Erythroblast (primary cell): ENCODE measurements at regions not wholly inside any gene's neighbourhood (a gene's known extent, or its start where the extent isn't known, plus 50 kb on each side); places are given as distances from the start of the nearest gene placed in this dataset.

Experiments
- DNase-seq, 2 experiments: peaks; one replicate each; lab custom pipeline; 2025; lab: John Stamatoyannopoulos, UW
- GATA1 ChIP-seq: IDR thresholded peaks from 2 replicates; pipeline ENCODE4 v1.6.1; 2011; ENCODE audit warnings: low read depth, mild to moderate bottlenecking, control low read depth, low read length, moderate library complexity
- POLR2A ChIP-seq: IDR thresholded peaks from 2 replicates; pipeline ENCODE4 v1.6.1; 2011; ENCODE audit warnings: mild to moderate bottlenecking, low read length

DNA sequence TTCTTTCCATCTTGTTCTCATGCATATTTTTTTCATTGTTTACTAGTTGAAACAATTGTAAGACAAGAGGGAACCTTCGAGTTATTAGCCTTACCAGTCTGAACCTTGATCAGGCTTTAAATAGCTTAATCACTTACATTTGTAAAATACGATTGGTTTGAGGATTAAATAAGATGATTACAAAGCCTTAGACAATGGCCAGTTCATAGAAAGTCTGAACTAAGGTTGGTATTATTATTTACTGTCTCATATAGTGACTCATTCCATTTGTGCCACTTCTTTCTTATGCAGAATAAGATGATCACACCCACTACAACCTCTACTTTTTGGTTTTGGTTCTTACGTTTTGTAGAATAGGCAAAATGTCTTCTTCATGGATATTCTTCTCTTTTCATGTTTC, 94.1 kb downstream of the RPE65 start:
- DNase-seq, result no peak
- TF ChIP-seq POLR2A (no peak), GATA1 (no peak)

DNA sequence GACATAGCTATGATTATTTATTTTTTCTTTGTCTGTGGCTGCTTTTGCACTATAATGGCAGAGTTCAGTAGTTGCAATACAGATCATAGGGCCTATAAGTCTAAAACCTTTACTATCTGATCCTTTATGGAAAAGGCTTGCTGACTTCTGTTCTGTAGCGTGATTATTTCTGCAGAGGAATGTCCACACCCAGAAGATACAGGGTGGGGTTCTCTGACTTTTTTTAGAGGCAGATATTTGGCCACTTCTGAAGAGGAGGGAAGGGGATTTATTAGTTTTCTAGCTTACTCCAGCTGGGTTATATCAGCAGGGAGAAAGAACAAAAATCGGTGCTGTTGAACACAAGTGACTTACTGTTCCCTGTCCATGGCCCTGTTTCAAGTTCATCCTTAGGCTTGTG, 97.6 kb downstream of the RPE65 start:
- DNase-seq, result no peak
- TF ChIP-seq GATA1 (no peak), POLR2A (no peak)

DNA sequence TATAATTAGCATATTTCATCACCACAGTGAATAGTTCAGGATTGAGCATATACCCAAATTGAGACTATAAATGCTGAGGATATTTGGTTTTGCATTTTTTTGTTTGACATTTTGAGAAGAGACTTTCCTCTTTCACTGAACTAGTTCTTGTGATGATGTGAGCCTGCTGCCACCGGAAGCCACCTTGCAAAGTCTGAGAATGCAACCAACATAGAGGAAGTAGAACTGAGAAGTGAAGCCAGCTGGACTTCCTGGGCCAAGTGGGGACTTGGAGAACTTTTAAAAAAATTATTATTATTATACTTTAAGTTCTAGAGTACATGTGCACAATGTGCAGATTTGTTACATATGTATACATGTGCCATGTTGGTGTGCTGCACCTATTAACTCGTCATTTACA, 102.3 kb downstream of the RPE65 start:
- TF ChIP-seq GATA1 (no peak), POLR2A (no peak)

DNA sequence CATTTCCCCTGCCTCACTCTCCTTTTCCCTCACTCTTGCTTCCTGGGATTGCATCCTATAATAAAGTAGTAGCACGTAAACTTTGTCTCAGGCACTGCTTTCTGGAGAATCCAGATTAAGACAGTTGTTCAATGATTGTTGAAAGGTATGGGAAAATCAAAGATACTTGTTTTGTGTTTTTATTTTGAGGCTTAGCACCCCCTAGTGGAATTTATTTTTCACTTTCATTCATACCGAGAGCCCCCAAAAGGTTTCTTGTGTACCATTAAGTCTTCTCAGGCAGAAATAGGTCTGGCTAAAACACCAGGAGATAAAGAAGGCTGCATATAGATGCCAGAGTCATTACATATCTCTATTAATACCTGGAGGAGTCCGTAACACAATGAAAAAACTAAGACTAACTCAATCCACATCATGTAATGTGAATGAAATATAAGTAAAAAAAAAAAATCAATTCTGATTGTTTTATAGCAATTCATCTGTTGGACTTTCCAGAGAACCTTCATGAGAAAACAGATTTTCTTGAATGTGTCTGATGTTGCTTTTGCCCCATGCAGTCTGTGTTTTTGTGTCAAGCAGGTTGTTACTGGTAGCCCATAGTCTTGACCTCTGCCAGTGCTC, 103.5 kb downstream of the RPE65 start:
- DNase-seq, result peak; percentile 1 to 25
- TF ChIP-seq GATA1, result no peak
- TF ChIP-seq POLR2A, result no peak

More for the DNA sequence above, 102.3 kb downstream of the RPE65 start:
- DNase-seq, result no peak

DNA sequence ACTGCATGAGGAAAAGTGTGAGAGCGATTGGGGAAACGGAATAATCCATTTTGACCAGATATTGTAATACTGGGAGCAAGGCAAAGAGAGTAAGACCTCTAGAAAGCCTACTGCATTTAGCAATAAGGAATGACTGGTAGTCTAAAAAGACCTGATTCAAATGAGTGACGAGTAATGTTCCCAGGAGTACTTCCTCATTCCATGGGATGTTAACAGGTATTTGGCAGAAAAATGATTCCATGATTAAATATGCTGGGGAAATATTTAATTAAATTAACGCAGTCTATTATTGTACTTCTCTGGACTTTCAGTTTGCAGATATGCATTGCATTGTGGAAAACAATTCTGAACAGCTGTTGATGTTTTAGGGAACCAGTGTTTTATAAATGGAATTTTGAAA, 105.5 kb downstream of the RPE65 start:
- no peak for DNase-seq
- no peak for TF ChIP-seq GATA1
- no peak for TF ChIP-seq POLR2A

DNA sequence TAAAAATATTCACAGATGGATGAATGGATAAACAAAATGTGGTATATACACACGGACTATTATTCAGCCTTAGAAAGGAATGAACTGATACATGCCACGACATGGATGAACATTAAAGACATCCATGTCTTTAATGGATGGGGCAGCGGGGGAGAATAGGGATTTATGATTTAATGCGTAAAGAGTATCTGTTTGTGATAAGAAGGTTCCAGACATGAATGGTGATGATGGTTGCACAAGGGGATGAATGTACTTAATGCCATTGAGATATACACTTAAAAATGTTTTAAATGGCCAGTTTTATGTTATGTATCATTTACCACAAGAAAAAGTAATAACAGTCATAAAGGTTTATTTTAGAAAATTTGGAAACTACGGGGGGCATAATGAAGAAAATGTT, 108.6 kb upstream of the WLS start:
- TF ChIP-seq GATA1, result no peak
- no peak for TF ChIP-seq POLR2A
- no peak for DNase-seq

DNA sequence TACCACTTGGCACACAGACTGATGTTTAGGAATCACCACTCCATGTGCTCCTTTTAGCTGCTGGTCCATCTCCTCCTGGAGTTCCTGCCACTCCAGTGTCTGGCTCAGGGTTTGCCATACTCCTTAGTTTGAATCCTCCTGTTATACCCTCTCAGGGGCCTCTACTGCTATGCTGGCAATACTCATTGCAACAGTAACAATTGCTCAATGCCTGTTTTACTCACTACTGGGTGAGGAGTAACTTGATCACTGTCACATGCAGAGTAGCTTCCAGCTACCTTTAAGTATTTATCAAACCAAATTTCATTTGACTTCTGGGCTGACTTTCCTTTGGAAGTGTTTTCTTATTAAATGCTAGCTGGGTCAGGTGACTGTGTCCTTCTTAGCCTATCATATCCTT, 107.2 kb upstream of the WLS start:
- no peak for DNase-seq
- TF ChIP-seq GATA1, result no peak
- TF ChIP-seq POLR2A, result no peak

DNA sequence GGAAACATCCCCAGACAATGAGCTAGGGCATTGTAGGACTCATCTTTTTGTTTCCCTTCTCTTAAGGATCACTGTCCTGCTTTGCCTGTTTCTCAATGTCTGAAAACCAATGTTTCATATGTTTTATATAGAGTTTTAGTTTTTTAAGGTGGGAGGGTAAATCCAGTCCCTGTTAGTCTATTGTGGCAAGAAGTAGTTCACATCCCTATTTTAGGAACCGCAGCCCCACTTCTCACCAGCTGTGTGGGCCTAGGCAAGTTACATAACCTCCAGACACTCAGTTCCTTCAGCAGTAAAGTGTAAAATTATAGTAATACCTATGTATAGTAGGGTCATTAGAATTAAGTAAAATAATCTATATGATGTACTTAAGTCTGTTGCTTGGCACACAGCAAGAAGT, 105.8 kb upstream of the WLS start:
- no peak for DNase-seq
- no peak for TF ChIP-seq POLR2A
- no peak for TF ChIP-seq GATA1

DNA sequence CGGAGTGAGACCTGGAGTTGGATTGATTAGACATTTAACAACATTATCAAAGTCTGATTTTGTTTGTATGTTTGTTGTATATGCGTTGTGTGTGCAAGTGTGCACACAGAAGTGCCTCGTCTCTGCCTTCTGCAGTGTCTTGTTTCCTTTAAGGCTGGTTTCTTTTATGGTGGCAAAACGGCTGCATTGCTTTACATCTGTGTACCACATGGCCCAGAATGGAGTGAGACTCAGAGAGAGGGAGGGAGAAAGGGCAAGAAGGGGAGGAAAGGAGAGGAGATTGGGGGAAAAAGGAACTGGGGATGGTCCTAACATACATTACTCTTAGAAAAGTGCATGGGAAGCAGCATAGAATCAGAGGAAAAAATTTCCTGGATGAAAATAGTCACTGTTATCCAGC, 99.7 kb upstream of the WLS start:
- TF ChIP-seq GATA1, result no peak
- TF ChIP-seq POLR2A, result no peak
- no peak for DNase-seq

DNA sequence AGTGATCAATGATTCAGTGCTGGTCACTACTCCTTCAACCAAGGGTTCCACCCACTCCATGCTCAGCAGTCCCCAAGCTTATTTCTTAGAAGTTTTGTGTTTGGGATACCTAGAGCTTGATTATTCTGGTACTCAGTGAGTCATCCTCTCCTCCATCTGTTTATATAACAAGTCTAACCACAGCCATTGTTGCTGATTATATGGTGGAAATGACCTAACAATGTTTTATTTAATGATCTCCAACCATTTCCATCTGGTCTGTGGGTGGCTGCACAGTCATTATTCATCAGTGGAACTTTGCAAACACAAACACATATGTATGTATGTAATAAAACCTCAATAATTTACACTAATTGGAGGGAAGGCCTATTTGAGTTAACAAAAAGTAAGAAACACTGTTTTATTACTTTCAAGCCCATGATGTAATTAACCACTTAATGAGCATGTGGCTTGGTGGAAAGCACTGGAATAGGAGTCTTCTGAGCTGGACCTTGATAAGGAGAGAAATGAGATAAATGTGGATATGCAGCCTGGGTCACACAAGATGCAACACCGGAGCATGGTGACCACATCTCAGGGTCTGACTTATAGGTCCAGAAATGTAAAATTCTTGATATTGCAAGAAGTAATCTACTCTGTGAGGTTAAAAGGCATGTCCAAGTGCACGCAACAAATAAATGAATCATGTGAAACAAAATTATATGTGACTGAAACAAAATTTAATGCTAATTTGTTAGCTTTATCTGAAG, 99.0 kb upstream of the WLS start:
- DNase-seq, result no peak
- TF ChIP-seq GATA1 (no peak), POLR2A (no peak)

DNA sequence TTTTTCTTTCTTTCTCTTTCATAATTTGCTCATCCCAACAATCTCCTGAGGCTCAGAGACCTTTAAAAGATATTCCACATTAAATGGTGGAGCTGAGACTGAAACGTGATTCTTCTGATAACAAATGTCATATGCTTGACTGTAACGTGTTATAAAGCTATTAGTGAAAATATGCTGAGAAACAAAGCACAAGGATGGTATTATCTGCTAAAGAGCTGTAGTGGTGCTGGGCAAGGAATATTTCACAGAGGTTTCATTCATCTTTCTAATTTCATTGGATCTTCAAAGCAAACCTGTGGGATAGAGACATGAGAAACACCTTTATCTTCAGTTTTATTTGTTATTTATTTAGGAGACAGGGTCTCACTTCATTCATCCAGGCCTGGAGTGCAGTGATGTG, 98.1 kb upstream of the WLS start:
- TF ChIP-seq POLR2A, result no peak
- no peak for TF ChIP-seq GATA1
- no peak for DNase-seq

DNA sequence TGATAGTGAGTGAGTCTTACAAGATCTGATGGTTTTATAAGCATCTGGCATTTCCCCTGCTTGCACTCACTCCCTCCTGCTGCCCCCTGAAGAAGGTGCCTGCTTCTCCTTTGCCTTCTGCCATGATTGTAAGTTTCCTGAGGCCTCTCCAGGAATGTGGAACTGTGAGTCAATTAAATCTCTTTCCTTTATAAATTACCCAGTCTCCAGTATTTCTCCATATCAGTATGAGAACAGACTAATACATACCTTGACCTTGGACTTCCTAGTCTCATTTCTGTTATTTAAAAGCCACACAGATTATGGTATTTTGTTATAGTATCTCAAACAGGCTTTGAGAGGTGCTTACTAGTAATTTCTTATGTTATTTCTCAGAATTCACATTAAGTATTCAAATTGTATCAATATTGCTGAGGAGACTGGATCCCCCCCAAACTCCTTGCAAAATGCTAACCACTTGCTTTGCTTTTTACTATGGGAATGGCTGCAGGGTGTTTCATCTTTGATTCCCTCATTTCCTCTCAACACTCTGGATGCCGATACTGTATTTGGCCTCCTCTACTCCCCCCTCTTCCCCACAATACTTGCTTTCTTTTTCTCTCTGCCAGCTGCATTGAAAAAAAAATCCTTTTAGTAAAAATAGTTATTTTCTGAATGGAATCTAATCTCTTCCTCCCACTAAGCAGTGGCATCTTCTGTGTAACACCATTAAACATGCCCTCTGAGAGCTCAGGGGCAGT, 96.9 kb upstream of the WLS start:
- TF ChIP-seq GATA1 (no peak), POLR2A (no peak)
- DNase-seq, result no peak

DNA sequence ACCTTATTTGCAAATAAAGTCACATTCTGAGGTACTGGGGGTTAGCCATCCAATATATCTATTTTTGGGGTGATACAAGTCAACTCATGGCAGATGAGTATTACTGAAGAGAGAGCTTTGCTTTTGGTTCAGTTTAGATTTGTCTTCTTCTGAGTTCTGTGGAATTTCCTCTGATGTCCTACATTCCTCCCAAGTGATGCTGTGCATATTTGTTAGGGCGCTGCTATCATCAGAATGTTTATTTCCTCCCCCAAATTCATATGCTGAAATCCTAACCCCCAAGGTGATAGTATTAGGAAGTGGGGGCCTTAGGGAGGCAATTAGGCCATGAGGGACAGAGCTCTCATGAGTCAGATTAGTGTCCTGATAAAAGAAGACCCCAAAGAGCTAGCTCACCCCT, 96.2 kb upstream of the WLS start:
- no peak for DNase-seq
- no peak for TF ChIP-seq GATA1
- no peak for TF ChIP-seq POLR2A

DNA sequence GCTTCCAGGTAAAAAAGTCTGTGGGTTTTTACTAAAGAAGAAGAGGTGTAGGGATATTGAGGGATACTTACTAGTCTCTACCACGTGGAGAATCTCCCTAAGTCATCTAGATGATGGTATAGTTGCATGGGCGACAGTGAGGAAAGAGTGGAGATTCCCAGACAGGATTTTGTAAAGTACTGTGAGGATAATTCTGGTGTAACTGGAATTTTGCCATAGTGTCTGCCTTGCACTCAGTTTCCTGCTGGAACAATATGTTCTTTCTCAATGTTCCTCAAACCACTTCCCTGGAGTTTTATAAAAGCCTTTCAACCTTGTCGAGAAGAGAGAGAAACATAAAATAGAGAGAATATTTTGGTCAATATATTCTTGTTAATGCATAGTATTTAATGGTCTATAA, 95.1 kb upstream of the WLS start:
- no peak for TF ChIP-seq GATA1
- TF ChIP-seq POLR2A, result no peak
- DNase-seq, result no peak

DNA sequence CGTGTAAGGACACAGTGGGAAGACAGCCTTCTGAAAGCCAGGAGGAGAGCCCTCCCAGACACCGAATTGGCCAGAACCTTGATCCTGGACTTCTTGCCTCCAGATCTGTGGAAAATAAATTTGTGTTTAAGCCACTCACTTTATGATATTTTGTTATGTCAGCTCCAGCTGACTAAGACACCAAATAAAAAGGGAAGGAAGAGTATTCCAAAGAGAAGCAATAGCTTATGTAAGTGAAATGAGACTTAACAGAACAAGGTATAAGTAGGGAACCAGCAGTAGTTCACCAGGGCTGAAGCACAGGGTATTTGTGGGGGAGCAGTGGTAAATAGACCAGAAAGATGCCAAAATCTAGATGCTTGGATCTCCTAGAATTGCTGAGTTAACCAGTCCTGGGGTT, 94.2 kb upstream of the WLS start:
- no peak for TF ChIP-seq POLR2A
- no peak for TF ChIP-seq GATA1
- no peak for DNase-seq
